GM21717 (cell line): ENCODE measurements at regions not wholly inside any gene's neighbourhood (a gene's known extent, or its start where the extent isn't known, plus 50 kb on each side); places are given as distances from the start of the nearest gene placed in this dataset.
"Not testable (repeated sequence)": the region's sequence is repeated elsewhere in the genome, so short reads cannot be mapped to it uniquely, and the experiment has no call there.

Source experiments
- ATAC-seq: cut with Tn5 transposase; IDR thresholded peaks from one replicate; pipeline ENCODE4 v1.9.1; 2021; ENCODE audit warnings: mild to moderate bottlenecking, moderate library complexity; ENCODE audit not compliant: unreplicated experiment

GRCh38 chrX:55326985-55327384 is 62.3 kb upstream of the PAGE3 start:
- no peak for ATAC-seq

- ATAC-seq, result no peak
These were observed 70.6 kb upstream of the PAGE3 start for GRCh38 chrX:55335296-55335695.

GRCh38 chrX:55336176-55336575 is 71.5 kb upstream of the PAGE3 start:
- ATAC-seq, result no peak

GRCh38 chrX:55340896-55341433 is 76.2 kb upstream of the PAGE3 start:
- no peak for ATAC-seq

GRCh38 chrX:55342533-55343501 is 78.1 kb upstream of the PAGE3 start:
- peak; percentile 88 for ATAC-seq

- ATAC-seq, result no peak
These were observed 91.9 kb upstream of the PAGE3 start for GRCh38 chrX:55356609-55357008.

- ATAC-seq, result no peak
These were observed 92.5 kb upstream of the PAGE3 start for GRCh38 chrX:55357236-55357635.

- ATAC-seq, result no peak
These were observed 72.5 kb upstream of the MAGEH1 start for GRCh38 chrX:55379396-55379795.

GRCh38 chrX:55389376-55389775 is 62.6 kb upstream of the MAGEH1 start:
- ATAC-seq, result no peak

GRCh38 chrX:55396836-55397235 is 55.1 kb upstream of the MAGEH1 start:
- not testable (repeated sequence) for ATAC-seq
